LoVo (cell line): ENCODE measurements at regions not wholly inside any gene's neighbourhood (a gene's known extent, or its start where the extent isn't known, plus 50 kb on each side); places are given as distances from the start of the nearest gene placed in this dataset.
"Not testable (repeated sequence)": the region's sequence is repeated elsewhere in the genome, so short reads cannot be mapped to it uniquely, and the experiment has no call there.

Source experiments
- DNase-seq: peaks from one replicate; pipeline ENCODE4 v3.0.0-alpha.2; 2016; ENCODE audit warnings: low spot score

DNA sequence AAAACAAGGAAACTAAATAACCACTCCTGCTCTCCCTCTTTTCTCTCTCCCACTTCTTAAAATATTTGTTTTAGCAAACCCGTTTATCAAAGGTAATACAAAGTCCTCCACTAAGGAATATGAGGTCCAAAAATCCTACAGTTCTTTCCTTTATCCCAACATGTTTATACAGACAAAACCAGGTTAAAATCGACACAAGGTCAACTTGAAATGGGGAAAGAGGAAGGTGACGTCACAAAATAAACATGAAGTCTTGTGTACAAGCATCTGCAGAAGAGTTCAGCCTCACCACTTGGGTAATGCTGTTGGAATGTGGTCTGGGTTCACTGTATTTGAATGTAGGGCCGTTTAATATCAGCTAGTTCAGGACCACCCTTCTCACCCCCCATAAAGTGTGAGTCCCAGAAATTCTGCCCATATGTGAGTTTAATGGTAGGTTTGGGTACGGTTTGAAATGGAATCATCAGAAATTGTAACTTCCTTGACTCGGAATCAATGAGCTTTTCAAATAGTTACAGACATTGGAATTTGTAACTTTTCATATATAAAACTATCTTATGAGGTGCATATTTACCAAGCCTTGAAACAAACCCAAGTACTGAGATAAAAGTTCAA, 120.0 kb upstream of the SLC38A2 start:
- DNase-seq: peak; percentile 49

DNA sequence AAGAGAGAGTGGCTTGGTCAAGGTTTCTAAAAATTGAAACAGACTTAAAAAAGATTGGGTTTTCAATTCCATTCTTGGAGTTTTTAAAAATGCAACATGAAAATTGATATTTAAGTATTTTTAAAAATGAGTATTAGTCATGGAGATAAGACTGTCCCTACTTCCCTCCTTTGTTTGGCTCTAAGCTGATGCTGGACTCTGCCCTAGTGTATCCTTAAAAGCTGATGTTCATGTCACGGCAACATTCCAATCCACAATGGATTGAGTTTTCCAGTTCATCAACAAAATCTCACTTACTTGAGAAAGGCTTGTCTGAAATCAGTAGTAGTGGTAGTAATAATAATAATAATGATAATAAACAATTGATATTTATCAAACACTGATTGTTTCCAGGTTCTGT, 119.0 kb upstream of the SLC38A2 start:
- DNase-seq: no peak

GRCh38 chr12:46490635-46491034, 118.1 kb upstream of the SLC38A2 start:
- DNase-seq: no peak

- no peak for DNase-seq
Measured at GRCh38 chr12:46489951-46490388, 117.4 kb upstream of the SLC38A2 start.

- no peak for DNase-seq
Measured at GRCh38 chr12:46487567-46488131, 115.1 kb upstream of the SLC38A2 start.

GRCh38 chr12:46486588-46486987, 114.0 kb upstream of the SLC38A2 start:
- no peak for DNase-seq

DNA sequence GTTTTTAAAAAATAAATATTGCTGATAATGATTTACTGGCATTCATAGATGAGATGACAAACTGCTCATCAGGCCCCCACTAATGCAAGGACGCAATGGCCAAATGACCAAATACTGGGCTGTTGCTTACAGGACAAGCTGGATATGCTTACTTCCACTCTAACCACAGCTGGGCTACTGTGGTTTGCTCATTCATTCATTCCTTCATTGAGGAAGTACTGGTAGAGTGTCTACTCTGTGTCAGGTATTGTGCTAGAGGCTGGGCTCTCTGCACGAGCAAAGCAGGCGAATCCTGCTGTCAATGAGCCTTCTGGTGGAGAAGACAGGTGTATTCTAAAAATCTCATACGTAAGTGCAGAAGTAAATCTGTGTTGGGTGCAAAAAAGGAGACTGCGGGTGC, 113.3 kb upstream of the SLC38A2 start:
- DNase-seq: no peak

- no peak for DNase-seq
Measured at GRCh38 chr12:46484396-46485061, 112.0 kb upstream of the SLC38A2 start.

- no peak for DNase-seq
Measured at GRCh38 chr12:46483572-46484395, 111.2 kb upstream of the SLC38A2 start.

GRCh38 chr12:46480724-46481123, 108.2 kb upstream of the SLC38A2 start:
- DNase-seq: no peak

- DNase-seq: no peak
Measured at GRCh38 chr12:46480316-46480715, 107.7 kb upstream of the SLC38A2 start.

DNA sequence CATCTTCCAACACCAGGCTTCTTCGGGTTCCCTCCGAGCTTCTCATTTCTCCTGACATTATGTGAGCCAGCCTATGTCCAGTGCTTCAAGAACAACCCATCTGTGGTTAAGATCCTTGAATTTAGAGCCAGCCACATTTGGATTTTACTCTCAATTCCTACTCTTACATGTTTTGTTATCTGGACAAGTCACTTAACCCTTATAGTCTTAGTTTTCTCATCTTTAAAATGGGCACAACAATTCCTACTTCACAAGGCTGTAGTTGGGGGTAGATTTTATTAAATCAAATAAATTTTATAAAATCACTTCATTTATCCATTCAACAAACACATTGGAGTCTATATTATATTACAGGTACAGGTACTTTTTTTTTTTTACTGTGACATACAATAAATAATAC, 105.5 kb upstream of the SLC38A2 start:
- no peak for DNase-seq

- no peak for DNase-seq
Measured at GRCh38 chr12:46477541-46477940, 105.0 kb upstream of the SLC38A2 start.

- no peak for DNase-seq
Measured at GRCh38 chr12:46475972-46476645, 103.5 kb upstream of the SLC38A2 start.

- DNase-seq: not testable (repeated sequence)
Measured at GRCh38 chr12:46474385-46474784, 101.8 kb upstream of the SLC38A2 start.

- peak; percentile 96 for DNase-seq
Measured at GRCh38 chr12:46473634-46474329, 101.2 kb upstream of the SLC38A2 start.

- peak; percentile 79 for DNase-seq
Measured at GRCh38 chr12:46472893-46473633, 100.5 kb upstream of the SLC38A2 start.

- no peak for DNase-seq
Measured at GRCh38 chr12:46472144-46472705, 99.7 kb upstream of the SLC38A2 start.

DNA sequence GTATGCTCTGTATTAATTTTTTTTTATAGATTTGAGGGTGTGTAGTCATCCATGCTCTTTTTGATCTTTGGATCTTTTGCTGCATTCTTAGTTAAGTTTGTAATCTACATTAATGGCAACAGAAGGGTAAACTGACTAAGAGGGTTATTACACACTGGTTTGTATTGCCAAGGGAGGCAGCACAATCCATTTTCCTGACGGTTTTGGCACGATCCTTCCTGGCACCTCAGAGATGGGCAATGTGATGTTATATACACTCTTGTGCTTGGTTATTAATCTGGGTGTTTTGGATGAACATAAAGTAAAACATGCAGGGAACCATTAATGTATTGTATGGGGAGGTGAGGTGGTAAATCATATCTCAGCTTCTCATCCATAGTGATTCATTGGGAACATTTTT, 98.8 kb upstream of the SLC38A2 start:
- DNase-seq: no peak

GRCh38 chr12:46470975-46471374, 98.4 kb upstream of the SLC38A2 start:
- DNase-seq: no peak
